ENCODE measurements at regions not wholly inside any gene's neighbourhood (a gene's known extent, or its start where the extent isn't known, plus 50 kb on each side); places are given as distances from the start of the nearest gene placed in this dataset.

GRCh38 chr2:118535818-118536212 lies 311.6 kb downstream of the EN1 start:
- Histone ChIP-seq H3K27ac (ENCODE audit: low read depth, low read length) (no peak overlapping the region), H3K9me3 (ENCODE audit: low read length) (no peaks in the 10 kb centered on the region), H3K4me1 (ENCODE audit: insufficient read depth, low read length) (no peaks in the 10 kb centered on the region), H3K36me3 (ENCODE audit: insufficient read depth, low read length) (no peaks in the 10 kb centered on the region), H3K27me3 (ENCODE audit: insufficient read depth, low read length, poor library complexity, severe bottlenecking) (no peaks in the 10 kb centered on the region), H3K4me3 (ENCODE audit: low read length) (no peak overlapping the region)
- POLR2A ChIA-PET, result no interaction called here
- no peaks in the 10 kb centered on the region for H3K4me1 Mint-ChIP-seq
- DNase-seq, result no peak
- H3K4me3 Mint-ChIP-seq, result no peak overlapping the region
- no peaks in the 10 kb centered on the region for H3K9me3 Mint-ChIP-seq
- H3K36me3 Mint-ChIP-seq, result no peaks in the 10 kb centered on the region
- CTCF ChIA-PET, result no interaction called here
- H3K27me3 Mint-ChIP-seq, result peaks cover 0 to 1% of the 10 kb centered on the region in 2 donors
- H3K27ac Mint-ChIP-seq, result no peak overlapping the region

GRCh38 chr2:118535171-118535817 lies 312.2 kb downstream of the EN1 start:
- no peaks in the 10 kb centered on the region for H3K36me3 ChIP-seq (ENCODE audit: insufficient read depth, low read length)
- POLR2A ChIA-PET, result no interaction called here
- CTCF ChIA-PET, result no interaction called here
- no peaks in the 10 kb centered on the region for H3K4me1 Mint-ChIP-seq
- H3K9me3 Mint-ChIP-seq, result no peaks in the 10 kb centered on the region
- H3K9me3 ChIP-seq (ENCODE audit: low read length), result no peaks in the 10 kb centered on the region
- H3K27me3 Mint-ChIP-seq, result peaks cover 0 to 1% of the 10 kb centered on the region in 2 donors
- no peak overlapping the region for H3K4me3 ChIP-seq (ENCODE audit: low read length)
- no peaks in the 10 kb centered on the region for H3K27me3 ChIP-seq (ENCODE audit: insufficient read depth, low read length, poor library complexity, severe bottlenecking)
- no peaks in the 10 kb centered on the region for H3K4me1 ChIP-seq (ENCODE audit: insufficient read depth, low read length)
- no peak overlapping the region for H3K27ac Mint-ChIP-seq
- H3K27ac ChIP-seq (ENCODE audit: low read depth, low read length), result no peak overlapping the region
- no peaks in the 10 kb centered on the region for H3K36me3 Mint-ChIP-seq
- DNase-seq, result no peak
- no peak overlapping the region for H3K4me3 Mint-ChIP-seq

GRCh38 chr2:118530976-118531375 lies 316.5 kb downstream of the EN1 start:
- H3K27ac ChIP-seq (ENCODE audit: low read depth, low read length), result no peak overlapping the region
- H3K9me3 ChIP-seq (ENCODE audit: low read length), result no peaks in the 10 kb centered on the region
- Mint-ChIP-seq H3K27me3 (peaks cover 0 to 1% of the 10 kb centered on the region in 2 donors), H3K36me3 (no peaks in the 10 kb centered on the region), H3K9me3 (no peaks in the 10 kb centered on the region), H3K27ac (no peak overlapping the region), H3K4me1 (no peaks in the 10 kb centered on the region), H3K4me3 (no peak overlapping the region)
- POLR2A ChIA-PET, result no interaction called here
- H3K27me3 ChIP-seq (ENCODE audit: insufficient read depth, low read length, poor library complexity, severe bottlenecking), result no peaks in the 10 kb centered on the region
- CTCF ChIA-PET, result no interaction called here
- no peaks in the 10 kb centered on the region for H3K4me1 ChIP-seq (ENCODE audit: insufficient read depth, low read length)
- no peak overlapping the region for H3K4me3 ChIP-seq (ENCODE audit: low read length)
- H3K36me3 ChIP-seq (ENCODE audit: insufficient read depth, low read length), result no peaks in the 10 kb centered on the region
- no peak for DNase-seq

GRCh38 chr2:118529908-118530599 lies 317.4 kb downstream of the EN1 start:
- ChIA-PET POLR2A (no interaction called here), CTCF (no interaction called here)
- Histone ChIP-seq H3K36me3 (ENCODE audit: insufficient read depth, low read length) (no peaks in the 10 kb centered on the region), H3K9me3 (ENCODE audit: low read length) (no peaks in the 10 kb centered on the region), H3K27ac (ENCODE audit: low read depth, low read length) (no peak overlapping the region), H3K4me1 (ENCODE audit: insufficient read depth, low read length) (no peaks in the 10 kb centered on the region), H3K27me3 (ENCODE audit: insufficient read depth, low read length, poor library complexity, severe bottlenecking) (no peaks in the 10 kb centered on the region), H3K4me3 (ENCODE audit: low read length) (no peak overlapping the region)
- Mint-ChIP-seq H3K4me3 (no peak overlapping the region), H3K36me3 (no peaks in the 10 kb centered on the region), H3K27me3 (peaks cover 0 to 1% of the 10 kb centered on the region in 2 donors), H3K27ac (no peak overlapping the region), H3K4me1 (no peaks in the 10 kb centered on the region), H3K9me3 (no peaks in the 10 kb centered on the region)
- no peak for DNase-seq

GRCh38 chr2:118527571-118527970 lies 319.9 kb downstream of the EN1 start:
- CTCF ChIA-PET, result interaction anchor here (1.1 kb wide), 1 partner anchor 8 kb away, joined by 3 read pairs; no protein-coding TSS in a partner anchor

GRCh38 chr2:118525346-118525745 lies 322.1 kb downstream of the EN1 start:
- Histone ChIP-seq H3K27ac (ENCODE audit: low read depth, low read length) (no peak overlapping the region), H3K36me3 (ENCODE audit: insufficient read depth, low read length) (no peaks in the 10 kb centered on the region), H3K9me3 (ENCODE audit: low read length) (no peaks in the 10 kb centered on the region), H3K4me1 (ENCODE audit: insufficient read depth, low read length) (no peaks in the 10 kb centered on the region), H3K27me3 (ENCODE audit: insufficient read depth, low read length, poor library complexity, severe bottlenecking) (no peaks in the 10 kb centered on the region), H3K4me3 (ENCODE audit: low read length) (no peak overlapping the region)
- DNase-seq, result no peak
- Mint-ChIP-seq H3K4me1 (no peaks in the 10 kb centered on the region), H3K4me3 (no peak overlapping the region), H3K27ac (no peak overlapping the region), H3K36me3 (no peaks in the 10 kb centered on the region), H3K9me3 (peaks cover 2 to 14% (median 7%) of the 10 kb centered on the region in 5 donors), H3K27me3 (no peaks in the 10 kb centered on the region)
- POLR2A ChIA-PET, result no interaction called here
- CTCF ChIA-PET, result no interaction called here

More at GRCh38 chr2:118527571-118527970, 319.9 kb downstream of the EN1 start:
- peaks cover 0 to 1% (median 0%) of the 10 kb centered on the region in 5 donors for H3K9me3 Mint-ChIP-seq
- H3K36me3 ChIP-seq (ENCODE audit: insufficient read depth, low read length), result no peaks in the 10 kb centered on the region
- H3K4me3 Mint-ChIP-seq, result no peak overlapping the region
- no peaks in the 10 kb centered on the region for H3K36me3 Mint-ChIP-seq
- no peaks in the 10 kb centered on the region for H3K9me3 ChIP-seq (ENCODE audit: low read length)
- H3K27ac ChIP-seq (ENCODE audit: low read depth, low read length), result no peak overlapping the region
- POLR2A ChIA-PET, result no interaction called here
- H3K27me3 Mint-ChIP-seq, result no peaks in the 10 kb centered on the region
- no peaks in the 10 kb centered on the region for H3K4me1 Mint-ChIP-seq
- H3K4me1 ChIP-seq (ENCODE audit: insufficient read depth, low read length), result no peaks in the 10 kb centered on the region
- H3K27ac Mint-ChIP-seq, result no peak overlapping the region
- DNase-seq, result no peak
- no peaks in the 10 kb centered on the region for H3K27me3 ChIP-seq (ENCODE audit: insufficient read depth, low read length, poor library complexity, severe bottlenecking)
- H3K4me3 ChIP-seq (ENCODE audit: low read length), result no peak overlapping the region

- no peak overlapping the region for H3K27ac Mint-ChIP-seq
- CTCF ChIA-PET, result no interaction called here
- no peaks in the 10 kb centered on the region for H3K36me3 Mint-ChIP-seq
- H3K27me3 Mint-ChIP-seq, result no peaks in the 10 kb centered on the region
- peaks cover 2 to 14% (median 7%) of the 10 kb centered on the region in 5 donors for H3K9me3 Mint-ChIP-seq
- DNase-seq, result no peak
- H3K27me3 ChIP-seq (ENCODE audit: insufficient read depth, low read length, poor library complexity, severe bottlenecking), result no peaks in the 10 kb centered on the region
- no peaks in the 10 kb centered on the region for H3K4me1 ChIP-seq (ENCODE audit: insufficient read depth, low read length)
- no peaks in the 10 kb centered on the region for H3K9me3 ChIP-seq (ENCODE audit: low read length)
- no peaks in the 10 kb centered on the region for H3K4me1 Mint-ChIP-seq
- H3K36me3 ChIP-seq (ENCODE audit: insufficient read depth, low read length), result no peaks in the 10 kb centered on the region
- H3K4me3 ChIP-seq (ENCODE audit: low read length), result no peak overlapping the region
- H3K4me3 Mint-ChIP-seq, result no peak overlapping the region
- POLR2A ChIA-PET, result no interaction called here
- no peak overlapping the region for H3K27ac ChIP-seq (ENCODE audit: low read depth, low read length)
Observed at GRCh38 chr2:118524911-118525310, 322.5 kb downstream of the EN1 start.

- no peak overlapping the region for H3K4me3 ChIP-seq (ENCODE audit: low read length)
- no peaks in the 10 kb centered on the region for H3K27me3 ChIP-seq (ENCODE audit: insufficient read depth, low read length, poor library complexity, severe bottlenecking)
- Mint-ChIP-seq H3K4me1 (no peaks in the 10 kb centered on the region), H3K27me3 (no peaks in the 10 kb centered on the region), H3K9me3 (peaks cover 3 to 14% (median 7%) of the 10 kb centered on the region in 5 donors), H3K4me3 (no peak overlapping the region), H3K36me3 (no peaks in the 10 kb centered on the region), H3K27ac (no peak overlapping the region)
- ChIA-PET POLR2A (no interaction called here), CTCF (no interaction called here)
- DNase-seq, result no peak
- no peak overlapping the region for H3K27ac ChIP-seq (ENCODE audit: low read depth, low read length)
- no peaks in the 10 kb centered on the region for H3K4me1 ChIP-seq (ENCODE audit: insufficient read depth, low read length)
- H3K9me3 ChIP-seq (ENCODE audit: low read length), result no peaks in the 10 kb centered on the region
- H3K36me3 ChIP-seq (ENCODE audit: insufficient read depth, low read length), result no peaks in the 10 kb centered on the region
Observed at GRCh38 chr2:118523761-118524160, 323.7 kb downstream of the EN1 start.
